Gastrocnemius medialis (tissue), 4 donors: ENCODE measurements at regions not wholly inside any gene's neighbourhood (a gene's known extent, or its start where the extent isn't known, plus 50 kb on each side); places are given as distances from the start of the nearest gene placed in this dataset.

Source experiments
- CTCF ChIP-seq, 5 experiments: fragments of 450-650 bp in 3 of 5; fragments of 200-600 bp in 2 of 5; sonication (generic) in 2 of 5; IDR thresholded peaks in 4 of 5; conservative IDR thresholded peaks in 1 of 5; 1 replicate in 4 of 5; 2 replicates in 1 of 5; pipeline ENCODE4 v1.5.1; 2016 to 2019; ENCODE audit warnings: antibody characterized with exemption in 5 of 5, mild to moderate bottlenecking in 3 of 5, moderate library complexity in 3 of 5
- POLR2A ChIP-seq, 2 donors: fragments of 450-650 bp; IDR thresholded peaks; one replicate each; pipeline ENCODE4 v1.6.1; 2017; ENCODE audit warnings: antibody characterized with exemption in 2 of 2, mild to moderate bottlenecking in 2 of 2, moderate library complexity in 2 of 2

- TF ChIP-seq CTCF (IDR thresholded peaks at IDR 0.05 in 4 of 5, conservative IDR thresholded peaks at IDR 0.05 in 1 of 5) (no peak), POLR2A (IDR thresholded peaks at IDR 0.05) (no peak)
These were observed 55.7 kb upstream of the JCAD start for GRCh38 chr10:30114881-30115625.
